Ovary (tissue), 7 donors: ENCODE measurements at regions not wholly inside any gene's neighbourhood (a gene's known extent, or its start where the extent isn't known, plus 50 kb on each side); places are given as distances from the start of the nearest gene placed in this dataset.

Experiments used
- DNase-seq, 5 donors: peaks; one replicate each; pipeline ENCODE4 v3.0.0-alpha.2; 2019 to 2020
- H3K27ac ChIP-seq, 2 donors: fragments of 200-600 bp; one replicate each; pipeline versions ENCODE4 v1.5.1 to v1.8.0; 2019 to 2022
- H3K27me3 ChIP-seq: fragments of 200-600 bp; one replicate; pipeline ENCODE4 v1.8.0; 2022
- H3K36me3 ChIP-seq: fragments of 200-600 bp; sonication (generic); one replicate; pipeline ENCODE4 v1.5.1; 2019
- H3K4me1 ChIP-seq: one replicate; pipeline ENCODE4 v1.8.1; 2013; ENCODE audit warnings: mild to moderate bottlenecking, moderate library complexity; ENCODE audit not compliant: insufficient read depth
- H3K4me3 ChIP-seq: fragments of 200-600 bp; sonication (generic); one replicate; pipeline ENCODE4 v1.5.1; 2017
- H3K9me3 ChIP-seq, 2 donors: fragments of 200-600 bp in 1 of 2; sonication (generic) in 1 of 2; one replicate each; pipeline versions ENCODE4 v1.5.1 to v1.8.1; 2013 to 2019; ENCODE audit warnings: mild to moderate bottlenecking in 1 of 2, moderate library complexity in 1 of 2
- EP300 ChIP-seq: sonication (generic); formaldehyde crosslinking; IDR thresholded peaks from one replicate; pipeline ENCODE4 v1.6.1; 2017; ENCODE audit warnings: antibody characterized with exemption
- POLR2A ChIP-seq: fragments of 450-650 bp; IDR thresholded peaks from one replicate; pipeline ENCODE4 v1.6.1; 2017; ENCODE audit warnings: antibody characterized with exemption, mild to moderate bottlenecking, moderate library complexity
- WGBS, 3 donors: extraction: QIAGEN DNeasy Blood & Tissue Kit in 1 of 3; methylation state at CpG; one replicate each; pipeline versions ENCODE4 v1.1.5 to v1.1.7; 2013 to 2017; 5-methylcytosine and 5-hydroxymethylcytosine counted together
- intact Hi-C, 4 donors: fragments of 100-400 bp; cut with DNase I; formaldehyde crosslinking; loops; one replicate each; pipeline versions ENCODE4 v1.11.0 to v1.15.1; 2022 to 2023
- TF ChIP-seq, protein P1 (sequence below), 3 donors: fragments of 450-650 bp in 2 of 3; fragments of 200-600 bp in 1 of 3; IDR thresholded peaks; one replicate each; pipeline versions ENCODE4 v1.5.1 to v1.8.0; 2016 to 2022; ENCODE audit warnings: antibody characterized with exemption in 3 of 3, mild to moderate bottlenecking in 1 of 3
- donor health status: DM: no; HTN: no; CAD: no; lungs with moderate emphysema.
- donor health status: DM: no; HTN: no; CAD: no.
- donor health status: Bipolar disorder and iron deficiency.
- donor health status: DM: no; HTN: no; CAD: no.
- donor health status: DM: yes; HTN: yes; CAD: no.

DNA sequence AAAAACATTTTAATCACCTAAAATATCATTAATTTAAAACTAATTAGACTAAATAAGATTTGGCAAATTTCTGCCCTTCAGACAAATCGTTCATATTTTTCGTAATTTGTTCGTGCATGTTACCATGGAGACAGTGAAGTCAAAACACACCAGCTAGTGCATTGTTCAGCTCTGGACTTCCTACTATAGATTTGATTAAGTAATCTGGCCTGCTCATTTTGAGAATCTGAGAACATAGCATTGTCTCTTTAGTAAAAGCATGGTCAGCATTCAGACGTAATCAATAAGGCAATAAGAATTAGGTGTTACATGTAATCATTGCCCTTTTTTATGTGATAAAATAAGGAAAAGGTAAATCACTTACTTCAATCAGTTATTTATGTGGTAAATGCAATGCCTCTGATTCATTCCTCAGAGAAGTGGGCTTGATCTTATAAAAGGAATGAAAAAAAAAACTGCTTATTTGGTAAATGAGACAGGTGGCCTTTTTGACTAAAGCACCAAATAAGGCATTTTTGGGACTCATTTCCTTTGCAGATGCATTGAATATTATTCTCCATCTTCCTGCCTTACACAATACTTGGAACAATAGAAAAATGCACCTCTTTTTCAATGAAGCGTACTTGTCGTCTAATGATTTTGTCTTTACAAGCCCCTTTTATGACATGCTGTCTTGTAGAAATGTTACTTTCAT lies 84.5 kb upstream of the FNDC3B start:
- H3K4me1 ChIP-seq, result no peaks in the 10 kb centered on the region
- no peak overlapping the region for H3K4me3 ChIP-seq
- no peak overlapping the region for H3K27ac ChIP-seq
- 50 to 58% (median 54%) methylated on average over 6 of the region's 6 CpGs for WGBS, 3 donors
- H3K9me3 ChIP-seq, result no peaks in the 10 kb centered on the region
- TF ChIP-seq EP300, result no peak
- TF ChIP-seq, protein P1, sequence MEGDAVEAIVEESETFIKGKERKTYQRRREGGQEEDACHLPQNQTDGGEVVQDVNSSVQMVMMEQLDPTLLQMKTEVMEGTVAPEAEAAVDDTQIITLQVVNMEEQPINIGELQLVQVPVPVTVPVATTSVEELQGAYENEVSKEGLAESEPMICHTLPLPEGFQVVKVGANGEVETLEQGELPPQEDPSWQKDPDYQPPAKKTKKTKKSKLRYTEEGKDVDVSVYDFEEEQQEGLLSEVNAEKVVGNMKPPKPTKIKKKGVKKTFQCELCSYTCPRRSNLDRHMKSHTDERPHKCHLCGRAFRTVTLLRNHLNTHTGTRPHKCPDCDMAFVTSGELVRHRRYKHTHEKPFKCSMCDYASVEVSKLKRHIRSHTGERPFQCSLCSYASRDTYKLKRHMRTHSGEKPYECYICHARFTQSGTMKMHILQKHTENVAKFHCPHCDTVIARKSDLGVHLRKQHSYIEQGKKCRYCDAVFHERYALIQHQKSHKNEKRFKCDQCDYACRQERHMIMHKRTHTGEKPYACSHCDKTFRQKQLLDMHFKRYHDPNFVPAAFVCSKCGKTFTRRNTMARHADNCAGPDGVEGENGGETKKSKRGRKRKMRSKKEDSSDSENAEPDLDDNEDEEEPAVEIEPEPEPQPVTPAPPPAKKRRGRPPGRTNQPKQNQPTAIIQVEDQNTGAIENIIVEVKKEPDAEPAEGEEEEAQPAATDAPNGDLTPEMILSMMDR (IDR thresholded peaks at IDR 0.05), result no peak
- no peak for DNase-seq
- peaks cover 2% of the 10 kb centered on the region for H3K27me3 ChIP-seq
- intact Hi-C loops, result no loop called here
- H3K36me3 ChIP-seq, result no peaks in the 10 kb centered on the region

GRCh38 chr3:171955598-171955997 lies 83.8 kb upstream of the FNDC3B start:
- Histone ChIP-seq H3K4me1 (no peaks in the 10 kb centered on the region), H3K4me3 (no peak overlapping the region), H3K9me3 (no peaks in the 10 kb centered on the region), H3K36me3 (no peaks in the 10 kb centered on the region), H3K27ac (no peak overlapping the region), H3K27me3 (no peaks in the 10 kb centered on the region)
- intact Hi-C loops, result no loop called here
- TF ChIP-seq, protein P1 (IDR thresholded peaks at IDR 0.05), result no peak
- TF ChIP-seq POLR2A (no peak), EP300 (no peak)
- no peak for DNase-seq
- WGBS, 3 donors, result 91 to 92% (median 92%) methylated on average over 3 of the region's 3 CpGs

DNA sequence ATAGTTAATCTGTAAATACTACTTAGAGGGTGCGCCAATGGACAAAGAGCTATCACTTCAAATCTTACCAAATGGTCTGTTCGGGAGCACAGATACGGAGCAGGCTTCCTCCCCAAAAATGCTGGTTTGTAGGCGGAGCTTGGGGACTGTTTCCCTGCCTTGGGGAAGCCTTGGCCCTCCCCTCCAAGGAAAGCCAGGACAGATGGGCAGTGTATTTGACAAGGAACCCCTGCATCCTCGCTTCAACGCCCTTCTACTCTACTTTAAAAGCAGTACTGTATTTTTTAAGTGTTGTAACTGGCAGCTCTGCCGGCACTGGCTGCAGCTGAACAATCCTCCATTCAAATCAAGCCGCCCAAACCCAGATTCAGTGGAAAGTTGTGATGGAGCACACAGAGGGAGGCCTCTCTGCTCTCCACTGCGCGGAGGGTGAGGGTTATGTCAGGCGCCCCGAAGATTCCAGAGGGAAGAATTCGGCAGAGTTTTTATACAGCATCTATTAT lies 83.1 kb upstream of the FNDC3B start:
- WGBS, 3 donors, result 92 to 98% (median 95%) methylated on average over 13 of the region's 13 CpGs
- no peak for DNase-seq
- Histone ChIP-seq H3K27me3 (no peaks in the 10 kb centered on the region), H3K9me3 (no peaks in the 10 kb centered on the region), H3K4me1 (no peaks in the 10 kb centered on the region), H3K4me3 (no peak overlapping the region), H3K27ac (no peak overlapping the region), H3K36me3 (no peaks in the 10 kb centered on the region)
- TF ChIP-seq POLR2A, result no peak
- no peak for TF ChIP-seq EP300
- TF ChIP-seq, protein P1 (IDR thresholded peaks at IDR 0.05), result no peak
- intact Hi-C loops, result no loop called here

DNA sequence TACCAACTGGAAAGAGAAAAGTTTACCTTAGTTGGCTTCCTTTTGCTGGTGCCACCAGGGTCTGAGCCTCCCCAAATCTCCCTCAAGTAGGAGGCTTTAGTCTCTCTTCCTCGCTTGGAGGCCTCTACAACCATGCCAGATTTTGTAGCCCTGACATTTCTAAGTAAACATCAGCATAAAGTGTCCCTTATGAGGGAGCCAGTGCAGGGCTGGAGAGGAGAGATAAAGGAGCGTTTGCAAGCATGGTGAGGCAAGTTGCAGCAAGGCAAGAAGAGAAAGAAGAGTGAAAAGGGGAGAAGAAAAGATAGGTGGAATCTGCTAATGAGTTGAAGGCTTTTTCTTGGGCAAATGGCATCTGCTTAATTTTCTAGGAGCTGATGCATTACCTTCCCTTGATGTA lies 82.7 kb upstream of the FNDC3B start:
- Histone ChIP-seq H3K27ac (no peak overlapping the region), H3K4me1 (no peaks in the 10 kb centered on the region), H3K27me3 (no peaks in the 10 kb centered on the region), H3K36me3 (no peaks in the 10 kb centered on the region), H3K9me3 (no peaks in the 10 kb centered on the region), H3K4me3 (no peak overlapping the region)
- no peak for DNase-seq
- intact Hi-C loops, result no loop called here
- TF ChIP-seq, protein P1 (IDR thresholded peaks at IDR 0.05), result no peak
- TF ChIP-seq POLR2A (no peak), EP300 (no peak)
- 89 to 92% (median 91%) methylated on average over 2 of the region's 2 CpGs for WGBS, 3 donors
